ENCODE measurements at regions not wholly inside any gene's neighbourhood (a gene's known extent, or its start where the extent isn't known, plus 50 kb on each side); places are given as distances from the start of the nearest gene placed in this dataset.

DNA sequence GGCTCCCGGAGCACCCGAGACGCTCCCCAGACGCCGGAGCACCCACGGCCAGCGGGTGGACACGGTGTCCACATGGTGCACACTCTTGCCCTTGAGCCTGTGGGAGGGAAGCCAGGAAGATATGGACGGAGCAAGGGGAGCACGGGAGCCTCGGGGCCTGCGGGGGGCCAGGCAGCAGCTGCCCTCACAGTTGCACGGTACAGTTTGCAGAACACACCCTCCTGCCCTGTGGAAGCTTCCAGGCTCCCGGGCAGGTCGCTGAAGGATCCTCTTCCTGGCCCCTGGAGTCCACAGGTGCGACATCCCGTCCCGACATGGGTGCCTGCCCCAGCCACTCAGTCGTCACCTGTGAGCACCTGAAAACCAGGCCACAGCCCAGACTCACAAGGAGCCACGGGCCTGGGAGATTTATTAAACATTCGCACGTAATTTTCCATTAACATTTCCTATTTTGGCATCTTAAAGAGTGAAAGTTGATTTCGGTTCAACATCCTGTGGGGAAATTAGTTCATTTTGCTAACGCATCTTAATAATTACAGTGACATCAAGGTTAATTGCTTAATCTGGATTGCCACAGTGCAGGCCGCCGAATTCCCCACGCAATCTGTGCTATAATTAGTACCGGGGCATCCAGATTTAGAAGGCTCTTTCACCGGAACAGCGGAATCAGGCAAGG, 253.3 kb downstream of the BRD1 start:
- no peak for TF ChIP-seq POLR2A (IDR thresholded peaks at IDR 0.05; ENCODE audit: extremely low read depth, insufficient read length)
- no peak for TF ChIP-seq CTCF (IDR thresholded peaks at IDR 0.05; ENCODE audit: low read depth, low read length)
- no peak for TF ChIP-seq MYC (IDR thresholded peaks at IDR 0.05; ENCODE audit: low read depth, low read length)

Measured in NB4 (cell line).